PC-3 (cell line): ENCODE measurements at regions not wholly inside any gene's neighbourhood (a gene's known extent, or its start where the extent isn't known, plus 50 kb on each side); places are given as distances from the start of the nearest gene placed in this dataset.

Experiments
- ATAC-seq: fragments of 200-7000 bp; cut with Tn5 transposase; 2 replicates; pipeline ENCODE4 v1.9.1; 2020; ENCODE audit warnings: mild to moderate bottlenecking, moderate library complexity
- BruUV-seq: library from RNA; stranded (reverse); fragments of 400-500 nt; replicated peaks from 2 replicates; lab custom pipeline; 2021; lab: Mats Ljungman, UMichigan
- CTCF ChIA-PET: fragments of 300-600 bp; sonication (Branson Sonifier 250); formaldehyde crosslinking; loops from one replicate; lab custom pipeline; 2022; ENCODE audit warnings: antibody characterized with exemption; lab: Charles Lee
- POLR2A ChIA-PET: fragments of 300-600 bp; sonication (Branson Sonifier 250); formaldehyde crosslinking; loops from one replicate; lab custom pipeline; 2022; ENCODE audit warnings: antibody characterized with exemption; ENCODE audit not compliant: unreplicated experiment; lab: Charles Lee
- DNase-seq: peaks from one replicate; pipeline ENCODE4 v3.0.0-alpha.2; 2015
- H2AFZ ChIP-seq: fragments of 300-600 bp; sonication (generic); 2 replicates; pipeline ENCODE4 v1.6.0; 2016; ENCODE audit warnings: antibody characterized with exemption, low read length
- H3F3A ChIP-seq: fragments of 300-600 bp; sonication (generic); one replicate; pipeline ENCODE4 v1.6.0; 2017; ENCODE audit warnings: antibody characterized with exemption, low read length, control low read depth, mild to moderate bottlenecking; ENCODE audit not compliant: unreplicated experiment
- H3K27ac ChIP-seq: fragments of 300-600 bp; sonication (generic); 2 replicates; pipeline ENCODE4 v1.5.1; 2016; ENCODE audit warnings: mild to moderate bottlenecking, low read length
- H3K27me3 ChIP-seq: fragments of 300-600 bp; sonication (generic); 2 replicates; pipeline ENCODE4 v1.6.1; 2016; ENCODE audit warnings: low read length, mixed read lengths
- H3K36me3 ChIP-seq: fragments of 300-600 bp; sonication (generic); 2 replicates; pipeline ENCODE4 v1.6.1; 2016; ENCODE audit warnings: low read depth, mixed run types, low read length, mixed read lengths
- H3K4me1 ChIP-seq: fragments of 300-600 bp; sonication (generic); 2 replicates; pipeline ENCODE4 v1.5.1; 2016; ENCODE audit warnings: low read length; ENCODE audit not compliant: insufficient read depth
- H3K4me2 ChIP-seq: fragments of 300-600 bp; sonication (generic); 2 replicates; pipeline ENCODE4 v1.6.0; 2016; ENCODE audit warnings: low read length
- H3K4me3 ChIP-seq: fragments of 300-600 bp; sonication (generic); 2 replicates; pipeline ENCODE4 v1.5.1; 2016; ENCODE audit warnings: mild to moderate bottlenecking, low read length, mixed read lengths
- H3K79me2 ChIP-seq: fragments of 300-600 bp; sonication (generic); 2 replicates; pipeline ENCODE4 v1.6.1; 2017; ENCODE audit warnings: low read length, mixed read lengths
- H3K9ac ChIP-seq: fragments of 300-600 bp; sonication (generic); 2 replicates; pipeline ENCODE4 v1.6.0; 2016; ENCODE audit warnings: mild to moderate bottlenecking, low read length
- H3K9me2 ChIP-seq: fragments of 300-600 bp; sonication (generic); replicated peaks from 2 replicates; pipeline ENCODE4 v1.6.1; 2016; ENCODE audit warnings: mixed run types, low read length, mixed read lengths
- H3K9me3 ChIP-seq: fragments of 300-600 bp; sonication (generic); 2 replicates; pipeline ENCODE4 v1.6.1; 2016; ENCODE audit warnings: low read length, mixed read lengths
- H4K20me1 ChIP-seq: fragments of 300-600 bp; sonication (generic); 2 replicates; pipeline ENCODE4 v1.6.1; 2016; ENCODE audit warnings: low read length, mixed read lengths
- CTCF ChIP-seq: fragments of 300-600 bp; sonication (generic); conservative IDR thresholded peaks from 2 replicates; pipeline ENCODE4 v1.5.1; 2017; ENCODE audit warnings: antibody characterized with exemption, low read depth, mild to moderate bottlenecking, low read length
- EZH2 ChIP-seq: fragments of 300-600 bp; sonication (generic); IDR thresholded peaks from one replicate; pipeline ENCODE4 v1.6.1; 2017; ENCODE audit warnings: antibody characterized with exemption, mild to moderate bottlenecking, low read length; ENCODE audit not compliant: unreplicated experiment
- EZH2phosphoT487 ChIP-seq: fragments of 300-600 bp; sonication (generic); IDR thresholded peaks from 2 replicates; pipeline ENCODE4 v1.6.1; 2018; ENCODE audit warnings: mild to moderate bottlenecking, antibody characterized with exemption, low read length, borderline replicate concordance
- intact Hi-C: fragments of 100-400 bp; cut with micrococcal nuclease; formaldehyde crosslinking; loops from 2 replicates; pipeline ENCODE4 v1.9.0; 2023

DNA sequence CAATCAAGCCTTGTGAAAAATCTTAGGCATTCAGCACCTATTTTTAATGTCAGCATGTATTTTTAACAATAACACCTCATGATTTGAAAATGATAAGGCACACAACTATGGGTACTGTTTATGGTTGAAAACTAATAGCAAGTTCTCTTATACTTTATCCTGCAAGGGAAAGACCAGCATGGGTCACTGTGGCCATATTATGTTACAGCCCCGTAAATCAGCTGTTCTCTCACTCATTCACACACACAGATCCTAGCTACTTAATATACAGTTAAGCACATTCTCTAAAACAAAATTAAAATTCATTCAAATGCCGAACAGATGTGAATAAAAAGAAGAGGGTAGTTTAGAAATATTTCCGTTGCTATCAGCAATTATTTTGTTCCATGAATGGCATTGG is 224.4 kb downstream of the OGFRL1 start:
- no peak for ATAC-seq
- H3K9me3 ChIP-seq, result no peaks in the 10 kb centered on the region
- H3K9me2 ChIP-seq, result no peaks in the 10 kb centered on the region
- no peak for DNase-seq
- H3K4me3 ChIP-seq, result no peak overlapping the region
- TF ChIP-seq EZH2phosphoT487, result no peak
- TF ChIP-seq EZH2, result no peak
- no peak for TF ChIP-seq CTCF
- no peaks in the 10 kb centered on the region for H3K27me3 ChIP-seq
- intact Hi-C loops, result no loop called here
- H3K4me2 ChIP-seq, result no peak overlapping the region
- no peak overlapping the region for H3K27ac ChIP-seq
- H3K4me1 ChIP-seq, result no peaks in the 10 kb centered on the region
- no peaks in the 10 kb centered on the region for H4K20me1 ChIP-seq
- no peaks in the 10 kb centered on the region for H3F3A ChIP-seq
- no TSS peak for BruUV-seq
- H3K79me2 ChIP-seq, result no peaks in the 10 kb centered on the region
- ChIA-PET CTCF (no interaction called here), POLR2A (no interaction called here)
- no peak overlapping the region for H2AFZ ChIP-seq
- H3K9ac ChIP-seq, result no peak overlapping the region
- no peaks in the 10 kb centered on the region for H3K36me3 ChIP-seq

DNA sequence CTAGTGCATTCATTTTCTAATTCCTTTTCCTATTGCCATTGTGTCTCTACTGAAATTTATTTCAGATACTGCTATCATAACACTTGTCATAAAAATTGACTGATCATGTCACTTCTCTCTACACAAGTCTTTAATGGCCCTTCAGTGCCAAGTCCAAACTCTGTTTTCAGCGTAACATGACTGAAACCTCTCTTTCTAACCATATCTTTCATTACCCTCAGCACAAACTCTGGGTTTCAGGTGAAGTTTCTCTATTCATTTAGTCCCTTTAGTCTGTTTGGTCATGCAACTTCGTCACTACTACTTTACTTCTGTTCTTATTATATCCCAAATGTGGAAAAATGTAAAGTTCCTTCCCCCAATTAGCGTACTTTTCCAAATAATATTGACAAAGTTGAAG is 234.9 kb downstream of the OGFRL1 start:
- Histone ChIP-seq H3K36me3 (no peaks in the 10 kb centered on the region), H3K9me2 (no peaks in the 10 kb centered on the region), H3F3A (no peaks in the 10 kb centered on the region), H3K27me3 (peaks cover 11% of the 10 kb centered on the region), H3K79me2 (no peaks in the 10 kb centered on the region), H3K4me2 (no peak overlapping the region), H3K27ac (no peak overlapping the region), H3K4me3 (no peak overlapping the region), H4K20me1 (no peaks in the 10 kb centered on the region), H3K4me1 (no peaks in the 10 kb centered on the region), H3K9ac (no peak overlapping the region), H2AFZ (no peak overlapping the region), H3K9me3 (no peaks in the 10 kb centered on the region)
- intact Hi-C loops, result no loop called here
- POLR2A ChIA-PET, result no interaction called here
- no peak for ATAC-seq
- no TSS peak for BruUV-seq
- DNase-seq, result no peak
- CTCF ChIA-PET, result no interaction called here
- TF ChIP-seq EZH2phosphoT487 (no peak), CTCF (no peak), EZH2 (no peak)

GRCh38 chr6:71524201-71524600 is 235.6 kb downstream of the OGFRL1 start:
- no peak for ATAC-seq
- POLR2A ChIA-PET, result no interaction called here

More at GRCh38 chr6:71524201-71524600, 235.6 kb downstream of the OGFRL1 start:
- no peak overlapping the region for H3K4me3 ChIP-seq
- H3K36me3 ChIP-seq, result no peaks in the 10 kb centered on the region
- no peaks in the 10 kb centered on the region for H3F3A ChIP-seq
- no peak for TF ChIP-seq EZH2phosphoT487
- no peak for TF ChIP-seq CTCF
- no peak for TF ChIP-seq EZH2
- no peaks in the 10 kb centered on the region for H3K4me1 ChIP-seq
- DNase-seq, result no peak
- H4K20me1 ChIP-seq, result no peaks in the 10 kb centered on the region
- BruUV-seq, result no TSS peak
- H3K4me2 ChIP-seq, result no peak overlapping the region
- H3K9ac ChIP-seq, result no peak overlapping the region
- no peak overlapping the region for H3K27ac ChIP-seq
- intact Hi-C loops, result no loop called here
- no peaks in the 10 kb centered on the region for H3K9me2 ChIP-seq
- CTCF ChIA-PET, result no interaction called here
- no peaks in the 10 kb centered on the region for H3K9me3 ChIP-seq
- H3K27me3 ChIP-seq, result peaks cover 11% of the 10 kb centered on the region
- H3K79me2 ChIP-seq, result no peaks in the 10 kb centered on the region
- H2AFZ ChIP-seq, result no peak overlapping the region
